B cell (primary cell): ENCODE measurements at regions not wholly inside any gene's neighbourhood (a gene's known extent, or its start where the extent isn't known, plus 50 kb on each side); places are given as distances from the start of the nearest gene placed in this dataset.

Experiments used
- ATAC-seq: fragments of 200-7000 bp; cut with Tn5 transposase; one replicate; pipeline ENCODE4 v1.10.0; 2021; ENCODE audit warnings: low read depth, mild to moderate bottlenecking, moderate number of reproducible peaks, moderate library complexity
- CTCF ChIA-PET: fragments of 350-600 bp; sonication (Branson Sonifier 250); formaldehyde crosslinking; loops from one replicate; lab custom pipeline; 2021; ENCODE audit warnings: antibody characterized with exemption, inconsistent platforms; lab: Charles Lee
- POLR2A ChIA-PET: fragments of 350-600 bp; sonication (Branson Sonifier 250); formaldehyde crosslinking; loops from one replicate; lab custom pipeline; 2021; ENCODE audit warnings: antibody characterized with exemption; lab: Charles Lee
- DNase-seq: peaks from one replicate; pipeline ENCODE4 v3.0.0; 2013
- H2AFZ ChIP-seq: 2 replicates; pipeline ENCODE4 v1.6.1; 2012; ENCODE audit warnings: mild to moderate bottlenecking, low read depth, low read length; ENCODE audit not compliant: insufficient read depth, poor library complexity, severe bottlenecking
- H3K27ac ChIP-seq, 2 donors: 1 replicate in 1 of 2; 2 replicates in 1 of 2; pipeline ENCODE4 v1.5.1; 2012 to 2013; ENCODE audit warnings: low read length in 2 of 2, mild to moderate bottlenecking in 2 of 2, moderate library complexity in 1 of 2
- H3K27me3 ChIP-seq, 4 experiments: fragments of 200-600 bp in 1 of 4; sonication (generic) in 1 of 4; replicated peaks in 1 of 4; 1 replicate in 2 of 4; 2 replicates in 2 of 4; pipeline versions ENCODE4 v1.6.1 to v1.7.0; 2013 to 2016; ENCODE audit warnings: low read length in 3 of 4, mild to moderate bottlenecking in 2 of 4, mixed read lengths in 1 of 4, moderate library complexity in 1 of 4; ENCODE audit not compliant: insufficient read depth in 4 of 4, control insufficient read depth in 3 of 4; ENCODE audit errors: control extremely low read depth in 1 of 4
- H3K36me3 ChIP-seq, 2 experiments: replicated peaks in 1 of 2; 1 replicate in 1 of 2; 2 replicates in 1 of 2; pipeline versions ENCODE4 v1.6.1 to v1.7.1; 2013; ENCODE audit warnings: low read length in 1 of 2; ENCODE audit not compliant: insufficient read depth in 2 of 2, control insufficient read depth in 1 of 2; ENCODE audit errors: control extremely low read depth in 1 of 2, extremely low read depth in 1 of 2
- H3K4me1 ChIP-seq, 2 donors: fragments of 200-600 bp in 1 of 2; sonication (generic) in 1 of 2; 1 replicate in 1 of 2; 2 replicates in 1 of 2; pipeline versions ENCODE4 v1.5.1 to v1.6.1; 2013 to 2017; ENCODE audit warnings: low read length in 2 of 2; ENCODE audit not compliant: control insufficient read depth in 2 of 2, insufficient read depth in 2 of 2
- H3K4me2 ChIP-seq: replicated peaks from 2 replicates; pipeline ENCODE3; 2012; ENCODE audit warnings: mild to moderate bottlenecking, low read depth, low read length; ENCODE audit not compliant: poor library complexity, severe bottlenecking
- H3K4me3 ChIP-seq, 5 experiments: fragments of 200-600 bp in 1 of 5; sonication (generic) in 1 of 5; 1 replicate in 3 of 5; 2 replicates in 2 of 5; pipeline versions ENCODE4 v1.5.1 to v1.7.0; 2011 to 2016; ENCODE audit warnings: low read length in 4 of 5, mild to moderate bottlenecking in 4 of 5, low read depth in 2 of 5, control low read depth in 1 of 5, moderate library complexity in 1 of 5; ENCODE audit not compliant: insufficient read depth in 1 of 5; ENCODE audit errors: control extremely low read depth in 1 of 5, extremely low read depth in 1 of 5
- H3K79me2 ChIP-seq: fragments of 200-600 bp; sonication (generic); one replicate; pipeline ENCODE4 v1.6.0; 2016; ENCODE audit warnings: low read length; ENCODE audit not compliant: control insufficient read depth, insufficient read depth
- H3K9ac ChIP-seq: fragments of 200-600 bp; sonication (generic); 2 replicates; pipeline ENCODE4 v1.6.1; 2017; ENCODE audit warnings: mild to moderate bottlenecking, low read length, moderate library complexity
- H3K9me3 ChIP-seq, 3 donors: one replicate each; pipeline versions ENCODE4 v1.6.1 to v1.7.1; 2013; ENCODE audit warnings: low read length in 2 of 3; ENCODE audit not compliant: control insufficient read depth in 2 of 3, insufficient read depth in 1 of 3; ENCODE audit errors: control extremely low read depth in 1 of 3
- H4K20me1 ChIP-seq: 2 replicates; pipeline ENCODE4 v1.6.0; 2012; ENCODE audit warnings: mild to moderate bottlenecking, low read length; ENCODE audit not compliant: insufficient read depth, control insufficient read depth, poor library complexity, severe bottlenecking
- H3K27ac Mint-ChIP-seq: one replicate; pipeline ENCODE4 v1.8.0; 2021; ENCODE audit warnings: mixed read lengths
- H3K27me3 Mint-ChIP-seq: one replicate; pipeline ENCODE4 v1.8.0; 2021; ENCODE audit warnings: mixed read lengths
- H3K4me1 Mint-ChIP-seq: one replicate; pipeline ENCODE4 v1.8.0; 2021; ENCODE audit warnings: mixed read lengths
- H3K4me3 Mint-ChIP-seq: one replicate; pipeline ENCODE4 v1.8.0; 2021; ENCODE audit warnings: mixed read lengths
- H3K9me3 Mint-ChIP-seq: one replicate; pipeline ENCODE4 v1.8.0; 2022; ENCODE audit warnings: mixed read lengths; ENCODE audit not compliant: insufficient read depth
- CTCF ChIP-seq: fragments of 200-600 bp; IDR thresholded peaks from one replicate; pipeline ENCODE4 v1.8.0; 2022; ENCODE audit warnings: antibody characterized with exemption, mild to moderate bottlenecking
- EZH2 ChIP-seq: IDR thresholded peaks from 2 replicates; pipeline ENCODE4 v1.6.1; 2012; ENCODE audit warnings: borderline replicate concordance, low read depth, mild to moderate bottlenecking, moderate library complexity, low read length; ENCODE audit not compliant: insufficient read depth, poor library complexity, severe bottlenecking
- WGBS: methylation state at CpG from one replicate; pipeline ENCODE4 v1.1.5; 2013; ENCODE audit warnings: missing lambda C conversion rate; ENCODE audit not compliant: insufficient coverage; 5-methylcytosine and 5-hydroxymethylcytosine counted together
- intact Hi-C: fragments of 100-400 bp; cut with micrococcal nuclease; formaldehyde crosslinking; loops from one replicate; pipeline ENCODE4 v1.10.0; 2022

GRCh38 chr10:10178476-10178875 lies 839.2 kb upstream of the CELF2 start:
- ATAC-seq (no peak), DNase-seq (no peak)
- POLR2A ChIA-PET: no interaction called here
- no peaks in the 10 kb centered on the region for H4K20me1 ChIP-seq
- no peak overlapping the region for H3K4me3 ChIP-seq
- H3K36me3 ChIP-seq: no peaks in the 10 kb centered on the region
- no peak overlapping the region for H3K4me2 ChIP-seq
- Mint-ChIP-seq H3K4me1 (no peaks in the 10 kb centered on the region), H3K9me3 (peaks cover under 1% of the 10 kb centered on the region), H3K27me3 (no peaks in the 10 kb centered on the region), H3K4me3 (no peak overlapping the region), H3K27ac (no peak overlapping the region)
- no peaks in the 10 kb centered on the region for H3K9me3 ChIP-seq
- no peaks in the 10 kb centered on the region for H3K79me2 ChIP-seq
- CTCF ChIA-PET: no interaction called here
- no peaks in the 10 kb centered on the region for H3K27me3 ChIP-seq
- H3K9ac ChIP-seq: no peak overlapping the region
- no CpG with 5 or more reads among the region's 3 CpGs for whole genome bisulfite sequencing
- intact Hi-C loops: no loop called here
- H3K4me1 ChIP-seq: no peaks in the 10 kb centered on the region
- H3K27ac ChIP-seq: no peak overlapping the region
- TF ChIP-seq CTCF (no peak), EZH2 (no peak)
- no peak overlapping the region for H2AFZ ChIP-seq

DNA sequence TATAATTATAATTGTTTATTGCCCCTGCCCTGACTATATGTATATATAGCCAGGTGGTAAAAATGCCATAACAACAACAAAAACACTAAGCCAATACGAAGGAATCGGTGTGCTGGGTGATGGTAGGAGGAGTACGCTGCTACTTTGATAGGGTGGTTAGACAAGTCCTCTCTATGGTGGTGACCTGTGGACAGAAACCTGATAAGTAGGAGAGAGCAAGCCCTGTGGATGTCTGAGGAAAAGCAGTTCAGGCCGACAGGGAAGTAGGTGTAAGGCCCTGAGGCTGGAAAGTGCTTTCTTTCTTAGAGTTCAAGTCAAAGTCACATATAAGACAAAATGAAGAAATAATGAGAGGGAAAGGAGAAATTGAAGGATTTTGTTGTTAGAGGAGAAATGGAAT lies 823.8 kb upstream of the CELF2 start:
- Mint-ChIP-seq H3K9me3 (no peaks in the 10 kb centered on the region), H3K4me1 (no peaks in the 10 kb centered on the region), H3K27ac (no peak overlapping the region), H3K27me3 (no peaks in the 10 kb centered on the region), H3K4me3 (no peak overlapping the region)
- no peak overlapping the region for H3K27ac ChIP-seq
- ATAC-seq (no peak), DNase-seq (no peak)
- no peaks in the 10 kb centered on the region for H3K79me2 ChIP-seq
- no CpG with 5 or more reads among the region's 4 CpGs for WGBS
- H3K4me2 ChIP-seq: no peak overlapping the region
- no peaks in the 10 kb centered on the region for H3K36me3 ChIP-seq
- H3K4me1 ChIP-seq: no peaks in the 10 kb centered on the region
- no peak overlapping the region for H3K4me3 ChIP-seq
- intact Hi-C loops: no loop called here
- no peak overlapping the region for H3K9ac ChIP-seq
- ChIA-PET POLR2A (no interaction called here), CTCF (no interaction called here)
- no peak for TF ChIP-seq CTCF
- no peak for TF ChIP-seq EZH2
- no peaks in the 10 kb centered on the region for H3K27me3 ChIP-seq
- no peaks in the 10 kb centered on the region for H3K9me3 ChIP-seq
- H4K20me1 ChIP-seq: no peaks in the 10 kb centered on the region
- H2AFZ ChIP-seq: no peak overlapping the region
